ENCODE measurements at regions not wholly inside any gene's neighbourhood (a gene's known extent, or its start where the extent isn't known, plus 50 kb on each side); places are given as distances from the start of the nearest gene placed in this dataset.

DNA sequence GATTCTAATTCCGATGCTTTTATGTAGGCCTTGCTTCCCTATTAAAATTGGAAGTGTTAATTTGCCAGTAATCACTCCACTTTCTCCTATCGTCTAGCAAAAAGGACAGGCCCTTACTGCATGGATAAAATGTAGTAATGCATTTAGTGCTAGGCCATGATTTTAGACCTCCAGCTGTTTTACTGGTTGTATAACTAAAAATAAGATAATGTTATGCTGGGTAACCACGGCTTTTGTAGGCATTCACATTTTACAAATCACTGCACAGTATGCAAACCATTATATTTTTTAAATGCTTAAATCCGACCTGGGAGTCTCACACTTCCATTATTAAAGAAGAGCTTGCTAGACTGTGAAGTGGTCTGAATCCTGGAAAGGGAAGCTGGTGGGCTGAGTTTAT lies 179.5 kb downstream of the TFAP2A start:
- H3K4me3 ChIP-seq (ENCODE audit: insufficient read depth, low read depth, low read length): no peak overlapping the region
- H3K36me3 ChIP-seq (ENCODE audit: control insufficient read depth, insufficient read depth, low read length): no peaks in the 10 kb centered on the region
- H3K4ac ChIP-seq (ENCODE audit: low read depth, low read length): no peak overlapping the region
- no peaks in the 10 kb centered on the region for H3K27me3 ChIP-seq (ENCODE audit: control insufficient read depth, insufficient read depth, low read length)
- no peak overlapping the region for H3K56ac ChIP-seq (ENCODE audit: extremely low read depth, insufficient read depth, low read length)
- H3K4me2 ChIP-seq (ENCODE audit: low read depth, low read length): no peak overlapping the region
- no peak overlapping the region for H2BK120ac ChIP-seq (ENCODE audit: low read depth, low read length)
- in situ Hi-C loops (cut with MboI; ENCODE audit: low sequenced_read_pairs): no loop called here
- no peaks in the 10 kb centered on the region for H3K4me1 ChIP-seq (ENCODE audit: control insufficient read depth, insufficient read depth, low read length)
- intact Hi-C loops (cut with micrococcal nuclease): no loop called here
- no peak overlapping the region for H4K91ac ChIP-seq (ENCODE audit: insufficient read depth, low read depth, low read length)
- peaks cover 7% of the 10 kb centered on the region; the same call in 1 of the 2 replicates for H3K9me3 ChIP-seq (ENCODE audit: control insufficient read depth, insufficient read depth, low read length)
- no peak overlapping the region for H3K23ac ChIP-seq (ENCODE audit: low read depth, low read length)
- H2BK20ac ChIP-seq (ENCODE audit: low read depth, low read length): no peak overlapping the region
- no peak overlapping the region for H4K8ac ChIP-seq (ENCODE audit: low read depth in 2 of 2, low read length in 2 of 2)
- H3K9me1 ChIP-seq (ENCODE audit: insufficient read depth, low read length): no peaks in the 10 kb centered on the region
- H2BK15ac ChIP-seq (ENCODE audit: low read depth, low read length): no peak overlapping the region
- H4K5ac ChIP-seq (ENCODE audit: low read depth, low read length): no peak overlapping the region
- ATAC-seq (ENCODE audit: low read depth) (no peak), DNase-seq (no peak)
- BruUV-seq (replicated peaks): no TSS peak
- no peak overlapping the region for H2AFZ ChIP-seq (replicated peaks; ENCODE audit: low read length, poor library complexity)
- H3K79me1 ChIP-seq (ENCODE audit: low read depth in 1 of 2, low read length in 2 of 2): no peaks in the 10 kb centered on the region
- no peak overlapping the region for H3K9ac ChIP-seq (ENCODE audit: low read depth, low read length)
- TF ChIP-seq, protein P1, sequence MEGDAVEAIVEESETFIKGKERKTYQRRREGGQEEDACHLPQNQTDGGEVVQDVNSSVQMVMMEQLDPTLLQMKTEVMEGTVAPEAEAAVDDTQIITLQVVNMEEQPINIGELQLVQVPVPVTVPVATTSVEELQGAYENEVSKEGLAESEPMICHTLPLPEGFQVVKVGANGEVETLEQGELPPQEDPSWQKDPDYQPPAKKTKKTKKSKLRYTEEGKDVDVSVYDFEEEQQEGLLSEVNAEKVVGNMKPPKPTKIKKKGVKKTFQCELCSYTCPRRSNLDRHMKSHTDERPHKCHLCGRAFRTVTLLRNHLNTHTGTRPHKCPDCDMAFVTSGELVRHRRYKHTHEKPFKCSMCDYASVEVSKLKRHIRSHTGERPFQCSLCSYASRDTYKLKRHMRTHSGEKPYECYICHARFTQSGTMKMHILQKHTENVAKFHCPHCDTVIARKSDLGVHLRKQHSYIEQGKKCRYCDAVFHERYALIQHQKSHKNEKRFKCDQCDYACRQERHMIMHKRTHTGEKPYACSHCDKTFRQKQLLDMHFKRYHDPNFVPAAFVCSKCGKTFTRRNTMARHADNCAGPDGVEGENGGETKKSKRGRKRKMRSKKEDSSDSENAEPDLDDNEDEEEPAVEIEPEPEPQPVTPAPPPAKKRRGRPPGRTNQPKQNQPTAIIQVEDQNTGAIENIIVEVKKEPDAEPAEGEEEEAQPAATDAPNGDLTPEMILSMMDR (conservative IDR thresholded peaks at IDR 0.05; ENCODE audit: low read depth, low read length): no peak
- dilution Hi-C loops (cut with HindIII; ENCODE audit: low sequenced_read_pairs, unreplicated experiment): no loop called here
- ChIA-PET POLR2A (ENCODE audit: unreplicated experiment) (no interaction called here), CTCF (no interaction called here)
- H3K14ac ChIP-seq (replicated peaks; ENCODE audit: low read depth, low read length): no peak overlapping the region
- no peak overlapping the region for H3K27ac ChIP-seq (ENCODE audit: insufficient read depth, low read length)
- H3K18ac ChIP-seq (ENCODE audit: low read depth, low read length): no peak overlapping the region
- no peak overlapping the region for H2AK9ac ChIP-seq (replicated peaks; ENCODE audit: low read depth, low read length, poor library complexity)
- no peak overlapping the region for H2BK5ac ChIP-seq (ENCODE audit: low read depth, low read length, poor library complexity, severe bottlenecking)
- no CpG with 5 or more reads among the region's 4 CpGs for WGBS, 2 experiments (ENCODE audit: extremely low coverage in 2 of 2, insufficient read length in 1 of 2)
- H4K20me1 ChIP-seq (ENCODE audit: insufficient read depth, low read length): no peaks in the 10 kb centered on the region
- H2AK5ac ChIP-seq (ENCODE audit: low read depth, low read length): no peak overlapping the region
